Gastroesophageal sphincter (tissue), 4 donors: ENCODE measurements at regions not wholly inside any gene's neighbourhood (a gene's known extent, or its start where the extent isn't known, plus 50 kb on each side); places are given as distances from the start of the nearest gene placed in this dataset.

Experiments used
- ATAC-seq: fragments of 150-250 bp; one replicate; pipeline ENCODE4 v1.9.1; 2016; ENCODE audit warnings: mild to moderate bottlenecking, moderate library complexity
- H3K27ac ChIP-seq, 4 donors: fragments of 200-600 bp; sonication (generic) in 3 of 4; 1 replicate in 3 of 4; 2 replicates in 1 of 4; pipeline ENCODE4 v1.5.1; 2016 to 2019
- H3K27me3 ChIP-seq: fragments of 200-600 bp; sonication (generic); one replicate; pipeline ENCODE4 v1.5.1; 2019
- H3K36me3 ChIP-seq, 2 donors: fragments of 200-600 bp; sonication (generic); one replicate each; pipeline ENCODE4 v1.5.1; 2019; ENCODE audit warnings: control low read depth in 1 of 2
- H3K4me1 ChIP-seq, 3 donors: fragments of 200-600 bp; sonication (generic); 1 replicate in 2 of 3; 2 replicates in 1 of 3; pipeline ENCODE4 v1.5.1; 2016 to 2019; ENCODE audit warnings: control low read depth in 2 of 3
- H3K4me3 ChIP-seq, 2 donors: fragments of 200-600 bp; sonication (generic); one replicate each; pipeline ENCODE4 v1.5.1; 2019; ENCODE audit warnings: mild to moderate bottlenecking in 1 of 2, moderate library complexity in 1 of 2
- H3K9me3 ChIP-seq, 3 donors: fragments of 200-600 bp; sonication (generic); one replicate each; pipeline ENCODE4 v1.5.1; 2017 to 2019; ENCODE audit warnings: control low read depth in 2 of 3
- EP300 ChIP-seq: sonication (generic); formaldehyde crosslinking; IDR thresholded peaks from one replicate; pipeline ENCODE4 v1.6.1; 2017; ENCODE audit warnings: antibody characterized with exemption, mild to moderate bottlenecking
- POLR2A ChIP-seq, 2 donors: fragments of 450-650 bp; IDR thresholded peaks; one replicate each; pipeline ENCODE4 v1.6.1; 2017; ENCODE audit warnings: antibody characterized with exemption in 2 of 2, mild to moderate bottlenecking in 2 of 2, moderate library complexity in 1 of 2
- POLR2AphosphoS5 ChIP-seq: sonication (generic); formaldehyde crosslinking; IDR thresholded peaks from one replicate; pipeline ENCODE4 v1.6.1; 2017; ENCODE audit warnings: antibody characterized with exemption
- WGBS, 2 donors: methylation state at CpG; one replicate each; pipeline ENCODE4 v1.1.5; 2018; ENCODE audit warnings: low coverage in 1 of 2; 5-methylcytosine and 5-hydroxymethylcytosine counted together
- TF ChIP-seq, protein P1 (sequence below), 4 experiments: fragments of 200-600 bp in 2 of 4; fragments of 450-650 bp in 2 of 4; sonication (generic) in 1 of 4; IDR thresholded peaks; one replicate each; pipeline ENCODE4 v1.5.1; 2017 to 2019; ENCODE audit warnings: antibody characterized with exemption in 4 of 4, mild to moderate bottlenecking in 2 of 4, moderate library complexity in 2 of 4

DNA sequence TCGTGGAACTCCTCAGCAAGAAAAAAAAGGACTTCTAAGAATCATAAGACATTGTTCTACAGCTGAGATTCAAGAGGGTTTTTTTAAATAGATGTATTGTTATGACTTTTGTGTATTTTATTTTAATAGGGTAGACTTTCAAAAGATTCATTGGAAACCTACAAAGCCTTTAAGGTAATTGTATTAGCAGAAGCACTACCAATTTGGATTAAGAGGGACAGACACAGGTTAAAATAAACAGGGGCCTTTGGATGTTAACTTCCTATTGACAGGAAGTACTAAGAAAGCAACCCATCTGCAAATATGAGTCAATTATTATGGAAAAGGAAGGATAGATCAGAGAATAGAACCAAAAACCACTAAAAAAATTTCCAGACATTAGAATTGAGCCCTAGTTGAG lies 153.5 kb downstream of the HDGFL1 start:
- H3K9me3 ChIP-seq = peaks cover 0 to 18% (median 0%) of the 10 kb centered on the region in 3 donors
- TF ChIP-seq POLR2A (IDR thresholded peaks at IDR 0.05) (no peak), EP300 (no peak), POLR2AphosphoS5 (no peak)
- TF ChIP-seq, protein P1, sequence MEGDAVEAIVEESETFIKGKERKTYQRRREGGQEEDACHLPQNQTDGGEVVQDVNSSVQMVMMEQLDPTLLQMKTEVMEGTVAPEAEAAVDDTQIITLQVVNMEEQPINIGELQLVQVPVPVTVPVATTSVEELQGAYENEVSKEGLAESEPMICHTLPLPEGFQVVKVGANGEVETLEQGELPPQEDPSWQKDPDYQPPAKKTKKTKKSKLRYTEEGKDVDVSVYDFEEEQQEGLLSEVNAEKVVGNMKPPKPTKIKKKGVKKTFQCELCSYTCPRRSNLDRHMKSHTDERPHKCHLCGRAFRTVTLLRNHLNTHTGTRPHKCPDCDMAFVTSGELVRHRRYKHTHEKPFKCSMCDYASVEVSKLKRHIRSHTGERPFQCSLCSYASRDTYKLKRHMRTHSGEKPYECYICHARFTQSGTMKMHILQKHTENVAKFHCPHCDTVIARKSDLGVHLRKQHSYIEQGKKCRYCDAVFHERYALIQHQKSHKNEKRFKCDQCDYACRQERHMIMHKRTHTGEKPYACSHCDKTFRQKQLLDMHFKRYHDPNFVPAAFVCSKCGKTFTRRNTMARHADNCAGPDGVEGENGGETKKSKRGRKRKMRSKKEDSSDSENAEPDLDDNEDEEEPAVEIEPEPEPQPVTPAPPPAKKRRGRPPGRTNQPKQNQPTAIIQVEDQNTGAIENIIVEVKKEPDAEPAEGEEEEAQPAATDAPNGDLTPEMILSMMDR (IDR thresholded peaks at IDR 0.05) = no peak
- peaks cover 0 to 16% (median 3%) of the 10 kb centered on the region in 3 donors for H3K4me1 ChIP-seq
- no peaks in the 10 kb centered on the region for H3K36me3 ChIP-seq
- no peak overlapping the region for H3K27ac ChIP-seq
- H3K27me3 ChIP-seq = no peaks in the 10 kb centered on the region
- WGBS, 2 donors = 93 to 100% methylated on average over 1 of the region's 1 CpG
- H3K4me3 ChIP-seq = no peak overlapping the region
- ATAC-seq = no peak

DNA sequence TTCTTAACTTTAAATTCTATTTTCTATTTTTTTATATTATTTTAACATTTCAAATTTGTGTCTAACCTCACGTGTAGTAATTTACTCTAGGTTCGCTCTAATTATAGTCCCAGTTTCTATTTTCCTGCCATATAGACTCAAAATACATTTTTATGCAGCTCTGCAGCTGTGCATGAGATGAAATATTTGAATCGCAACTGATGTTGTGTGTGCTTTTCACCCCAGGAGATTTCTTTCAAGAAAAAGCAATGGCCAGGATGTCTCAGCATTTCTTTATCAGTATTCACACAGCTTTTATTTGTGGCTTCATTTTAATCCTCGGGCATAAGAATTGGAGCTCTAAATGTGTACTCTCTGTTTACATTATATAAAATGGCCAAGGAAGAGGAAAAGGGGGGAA lies 157.6 kb downstream of the HDGFL1 start:
- 25 to 54% methylated on average over 4 of the region's 4 CpGs for WGBS, 2 donors
- H3K27ac ChIP-seq = no peak overlapping the region
- no peaks in the 10 kb centered on the region for H3K27me3 ChIP-seq
- H3K4me3 ChIP-seq = no peak overlapping the region
- ATAC-seq = no peak
- no peaks in the 10 kb centered on the region for H3K36me3 ChIP-seq
- H3K9me3 ChIP-seq = peaks cover 0 to 18% (median 0%) of the 10 kb centered on the region in 3 donors
- no peak for TF ChIP-seq POLR2A (IDR thresholded peaks at IDR 0.05)
- TF ChIP-seq POLR2AphosphoS5 = no peak
- TF ChIP-seq EP300 = no peak
- TF ChIP-seq, protein P1 (IDR thresholded peaks at IDR 0.05) = no peak
- H3K4me1 ChIP-seq = peaks cover 0 to 24% (median 3%) of the 10 kb centered on the region in 3 donors

- Histone ChIP-seq H3K27me3 (no peaks in the 10 kb centered on the region), H3K4me3 (no peak overlapping the region), H3K4me1 (peaks cover 0 to 24% (median 3%) of the 10 kb centered on the region in 3 donors), H3K27ac (peak overlapping the region in 2 of 4 donors; percentile 25 to 32), H3K9me3 (peaks cover 0 to 13% (median 0%) of the 10 kb centered on the region in 3 donors), H3K36me3 (no peaks in the 10 kb centered on the region)
- WGBS, 2 donors = 21 to 60% methylated on average over 4 to 6 of the region's 6 CpGs
- ATAC-seq = no peak
- TF ChIP-seq POLR2AphosphoS5 = peak; percentile 23
- TF ChIP-seq EP300 = no peak
Measured at GRCh38 chr6:22727710-22728109, 158.3 kb downstream of the HDGFL1 start.

GRCh38 chr6:22732176-22732970 lies 163.0 kb downstream of the HDGFL1 start:
- Histone ChIP-seq H3K4me3 (no peak overlapping the region), H3K27me3 (no peaks in the 10 kb centered on the region), H3K27ac (no peak overlapping the region), H3K9me3 (no peaks in the 10 kb centered on the region), H3K4me1 (peaks cover 0 to 14% (median 3%) of the 10 kb centered on the region in 3 donors), H3K36me3 (no peaks in the 10 kb centered on the region)
- no peak for ATAC-seq
- 36 to 65% methylated on average over 3 of the region's 3 CpGs for WGBS, 2 donors
- TF ChIP-seq EP300 (no peak), POLR2A (IDR thresholded peaks at IDR 0.05) (no peak)

DNA sequence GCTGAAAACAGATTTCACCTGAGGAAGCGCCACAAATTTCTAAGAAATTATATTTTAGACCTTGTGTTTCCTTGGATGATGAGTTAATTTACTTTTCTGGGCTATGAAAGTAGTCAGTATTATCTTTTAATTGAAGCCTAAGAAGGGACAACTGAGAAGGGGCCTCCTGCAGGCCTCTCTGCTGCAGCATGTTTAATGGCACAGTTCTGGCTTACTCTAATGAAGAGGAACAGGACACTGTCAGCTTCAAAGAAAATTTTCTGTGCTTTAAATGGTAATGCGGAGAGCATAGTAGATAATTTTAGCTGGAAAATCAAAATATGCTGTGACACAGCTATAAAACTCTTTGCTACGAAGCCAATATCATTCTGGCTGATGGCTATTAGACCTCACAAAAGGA lies 167.4 kb downstream of the HDGFL1 start:
- Histone ChIP-seq H3K4me1 (no peaks in the 10 kb centered on the region), H3K27ac (no peak overlapping the region), H3K9me3 (no peaks in the 10 kb centered on the region), H3K36me3 (no peaks in the 10 kb centered on the region), H3K4me3 (no peak overlapping the region), H3K27me3 (no peaks in the 10 kb centered on the region)
- 79 to 97% methylated on average over 3 of the region's 3 CpGs for WGBS, 2 donors
- TF ChIP-seq POLR2A (IDR thresholded peaks at IDR 0.05) = no peak
- TF ChIP-seq, protein P1 (IDR thresholded peaks at IDR 0.05) = no peak
- TF ChIP-seq POLR2AphosphoS5 = no peak
- TF ChIP-seq EP300 = no peak
- ATAC-seq = no peak

GRCh38 chr6:22737331-22737730 lies 168.0 kb downstream of the HDGFL1 start:
- no peaks in the 10 kb centered on the region for H3K4me1 ChIP-seq
- H3K4me3 ChIP-seq = no peak overlapping the region
- no peak for TF ChIP-seq EP300
- TF ChIP-seq, protein P1 (IDR thresholded peaks at IDR 0.05) = peak in 2 of 4 experiments; percentile 10 to 49
- H3K27me3 ChIP-seq = no peaks in the 10 kb centered on the region
- H3K9me3 ChIP-seq = no peaks in the 10 kb centered on the region
- no peaks in the 10 kb centered on the region for H3K36me3 ChIP-seq
- H3K27ac ChIP-seq = no peak overlapping the region
- ATAC-seq = no peak
- 43 to 55% methylated on average over 5 of the region's 5 CpGs for WGBS, 2 donors
